NCI-H446 (cell line): ENCODE measurements at regions not wholly inside any gene's neighbourhood (a gene's known extent, or its start where the extent isn't known, plus 50 kb on each side); places are given as distances from the start of the nearest gene placed in this dataset.

ENCODE experiments used
- DNase-seq, 2 experiments: peaks; one replicate each; lab custom pipeline; 2025; lab: John Stamatoyannopoulos, UW

DNA sequence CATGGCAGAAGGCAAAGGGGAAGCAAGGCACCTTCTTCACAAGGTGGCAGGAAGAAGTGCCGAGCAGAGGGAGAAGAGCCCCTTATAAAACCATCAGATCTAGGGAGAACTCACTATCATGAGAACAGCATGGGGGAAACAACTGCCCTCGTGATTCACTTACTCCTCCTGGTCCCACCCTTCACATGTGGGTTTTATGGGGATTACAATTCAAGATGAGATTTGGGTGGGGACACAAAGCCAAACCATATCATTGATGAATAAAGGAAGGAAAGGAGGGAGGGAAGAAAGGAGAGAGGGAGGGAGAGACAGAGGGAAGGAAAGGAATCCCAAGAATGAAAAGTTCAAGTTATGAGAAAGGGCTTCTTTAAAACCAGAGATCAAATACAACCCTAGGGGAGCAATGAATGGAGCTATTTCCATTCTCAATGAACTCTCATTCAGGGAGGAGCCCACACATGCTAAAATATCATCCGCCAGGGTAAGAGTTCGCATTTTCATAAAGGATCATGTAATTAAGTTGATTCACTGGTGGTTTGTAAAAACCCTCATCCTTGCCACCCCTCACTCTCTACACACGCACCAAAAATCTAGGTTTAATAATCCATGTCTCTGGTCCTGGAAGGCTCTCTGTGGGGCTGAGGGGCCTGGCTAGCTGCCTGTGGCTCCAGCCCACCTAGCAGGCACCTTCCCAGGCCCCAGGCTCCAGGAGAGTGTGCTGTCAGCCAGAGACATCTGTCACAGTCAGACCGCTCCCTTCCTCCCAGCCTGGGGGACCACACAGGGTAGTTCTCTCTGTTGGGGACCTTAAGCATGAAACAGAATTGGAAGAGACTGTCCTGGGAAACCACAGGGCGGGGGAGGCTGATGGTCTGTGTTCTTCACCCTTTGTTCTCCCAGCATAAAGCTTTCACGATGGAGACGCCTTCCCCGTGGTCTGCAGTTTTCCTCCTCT is 94.0 kb downstream of the CCDC185 start:
- DNase-seq = no peak

DNA sequence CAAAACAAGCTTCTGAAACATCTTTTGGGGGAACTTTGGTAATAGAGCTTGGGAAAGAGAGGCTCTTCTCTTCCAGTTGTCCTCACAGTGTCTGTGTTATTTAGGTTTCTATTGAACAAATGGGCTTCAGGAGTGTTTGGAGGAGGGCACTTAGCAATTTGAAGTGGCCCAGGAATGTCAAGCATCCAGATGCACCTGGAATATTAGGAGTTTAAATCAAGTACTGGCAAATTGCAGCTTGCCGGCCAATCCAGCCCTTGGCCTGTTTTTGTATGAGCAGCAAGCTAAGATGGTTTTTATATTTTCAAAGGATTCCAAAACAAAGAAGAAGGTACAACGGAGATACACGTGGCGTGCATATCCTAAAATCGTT is 94.7 kb downstream of the CCDC185 start:
- no peak for DNase-seq

DNA sequence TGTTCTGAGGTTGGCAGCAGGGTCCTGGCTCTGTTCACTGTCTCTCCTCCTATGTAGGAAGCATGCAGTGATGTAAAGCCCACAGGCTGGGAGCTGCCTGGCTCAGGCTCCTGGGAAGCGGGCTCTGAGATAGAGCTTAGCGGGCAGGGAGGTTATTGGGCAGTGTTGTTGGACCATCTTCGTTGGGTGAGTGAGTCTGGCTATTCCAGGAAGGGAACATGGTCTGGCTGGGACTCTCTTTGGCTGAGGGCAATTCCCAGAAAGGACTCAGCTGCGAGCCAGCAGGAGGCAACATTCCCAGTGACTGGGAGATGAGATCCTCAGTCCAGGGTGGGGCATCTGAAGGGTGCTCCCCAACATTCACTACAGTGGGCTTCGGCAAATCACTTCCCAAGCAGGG is 96.2 kb downstream of the CCDC185 start:
- no peak for DNase-seq

- DNase-seq = no peak
Observed at GRCh38 chr1:223490256-223490655, 97.0 kb downstream of the CCDC185 start.
